NT2/D1 (cell line): ENCODE measurements at regions not wholly inside any gene's neighbourhood (a gene's known extent, or its start where the extent isn't known, plus 50 kb on each side); places are given as distances from the start of the nearest gene placed in this dataset.
"Not testable (repeated sequence)": the region's sequence is repeated elsewhere in the genome, so short reads cannot be mapped to it uniquely, and the experiment has no call there.

Experiments used
- SUZ12 ChIP-seq: IDR thresholded peaks from 2 replicates; pipeline ENCODE4 v1.6.1; 2011; ENCODE audit not compliant: insufficient read length, insufficient read depth; ENCODE audit errors: extremely low read depth
- ZNF274 ChIP-seq: IDR thresholded peaks from 2 replicates; pipeline ENCODE4 v1.6.1; 2011; ENCODE audit warnings: mild to moderate bottlenecking, low read depth, low read length

DNA sequence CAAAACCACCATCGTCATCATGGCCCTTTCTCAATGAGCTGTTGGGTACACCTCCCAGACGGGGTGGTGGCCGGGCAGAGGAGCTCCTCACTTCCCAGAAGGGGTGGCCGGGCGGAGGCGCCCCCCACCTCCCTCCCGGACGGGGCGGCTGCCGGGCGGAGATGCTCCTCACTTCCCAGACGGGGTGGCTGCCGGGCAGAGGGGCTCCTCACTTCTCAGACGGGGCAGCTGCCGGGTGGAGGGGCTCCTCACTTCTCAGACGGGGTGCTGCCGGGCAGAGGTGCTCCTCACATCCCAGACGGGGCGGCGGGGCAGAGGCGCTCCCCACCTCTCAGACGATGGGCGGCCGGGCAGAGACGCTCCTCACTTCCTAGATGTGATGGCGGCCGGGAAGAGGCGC is 226.8 kb upstream of the GLRA2 start:
- TF ChIP-seq SUZ12, ZNF274: not testable (repeated sequence)
